ENCODE measurements at regions not wholly inside any gene's neighbourhood (a gene's known extent, or its start where the extent isn't known, plus 50 kb on each side); places are given as distances from the start of the nearest gene placed in this dataset.

- Histone ChIP-seq H3K4me3 (ENCODE audit: low read depth, low read length, poor library complexity, severe bottlenecking) (no peak overlapping the region), H3K27me3 (replicated peaks; ENCODE audit: insufficient read depth, low read depth, low read length, poor library complexity) (no peaks in the 10 kb centered on the region), H3K36me3 (ENCODE audit: insufficient read depth, low read length, poor library complexity, severe bottlenecking) (no peaks in the 10 kb centered on the region), H3K9me3 (ENCODE audit: low read depth, low read length, poor library complexity, severe bottlenecking) (no peaks in the 10 kb centered on the region), H3K4me1 (ENCODE audit: insufficient read depth, low read length, poor library complexity, severe bottlenecking) (no peaks in the 10 kb centered on the region), H3K27ac (ENCODE audit: low read depth, low read length, poor library complexity, severe bottlenecking) (no peak overlapping the region)
- no peak for DNase-seq (ENCODE audit: low spot score)
- no TSS peak for BruUV-seq (replicated peaks)
- CTCF ChIA-PET, result no interaction called here
- POLR2A ChIA-PET (ENCODE audit: low non-redundant PET), result interaction anchor here (0.6 kb wide), 1 partner anchor 272 kb away, joined by 6 read pairs; no protein-coding TSS in a partner anchor
- TF ChIP-seq, protein P1, sequence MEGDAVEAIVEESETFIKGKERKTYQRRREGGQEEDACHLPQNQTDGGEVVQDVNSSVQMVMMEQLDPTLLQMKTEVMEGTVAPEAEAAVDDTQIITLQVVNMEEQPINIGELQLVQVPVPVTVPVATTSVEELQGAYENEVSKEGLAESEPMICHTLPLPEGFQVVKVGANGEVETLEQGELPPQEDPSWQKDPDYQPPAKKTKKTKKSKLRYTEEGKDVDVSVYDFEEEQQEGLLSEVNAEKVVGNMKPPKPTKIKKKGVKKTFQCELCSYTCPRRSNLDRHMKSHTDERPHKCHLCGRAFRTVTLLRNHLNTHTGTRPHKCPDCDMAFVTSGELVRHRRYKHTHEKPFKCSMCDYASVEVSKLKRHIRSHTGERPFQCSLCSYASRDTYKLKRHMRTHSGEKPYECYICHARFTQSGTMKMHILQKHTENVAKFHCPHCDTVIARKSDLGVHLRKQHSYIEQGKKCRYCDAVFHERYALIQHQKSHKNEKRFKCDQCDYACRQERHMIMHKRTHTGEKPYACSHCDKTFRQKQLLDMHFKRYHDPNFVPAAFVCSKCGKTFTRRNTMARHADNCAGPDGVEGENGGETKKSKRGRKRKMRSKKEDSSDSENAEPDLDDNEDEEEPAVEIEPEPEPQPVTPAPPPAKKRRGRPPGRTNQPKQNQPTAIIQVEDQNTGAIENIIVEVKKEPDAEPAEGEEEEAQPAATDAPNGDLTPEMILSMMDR (conservative IDR thresholded peaks at IDR 0.05; ENCODE audit: low read depth, low read length), result no peak
- no peak for TF ChIP-seq EZH2 (IDR thresholded peaks at IDR 0.05; ENCODE audit: borderline replicate concordance, low read depth, low read length, poor library complexity, severe bottlenecking)
- intact Hi-C loops (cut with micrococcal nuclease; ENCODE audit: unreplicated experiment), result no loop called here
Measured at GRCh38 chr2:128505575-128506526, 187.2 kb upstream of the HS6ST1 start.

GRCh38 chr2:128506534-128506933 lies 187.9 kb upstream of the HS6ST1 start:
- Histone ChIP-seq H3K4me3 (ENCODE audit: low read depth, low read length, poor library complexity, severe bottlenecking) (no peak overlapping the region), H3K9me3 (ENCODE audit: low read depth, low read length, poor library complexity, severe bottlenecking) (no peaks in the 10 kb centered on the region), H3K27me3 (replicated peaks; ENCODE audit: insufficient read depth, low read depth, low read length, poor library complexity) (no peaks in the 10 kb centered on the region), H3K4me1 (ENCODE audit: insufficient read depth, low read length, poor library complexity, severe bottlenecking) (no peaks in the 10 kb centered on the region), H3K36me3 (ENCODE audit: insufficient read depth, low read length, poor library complexity, severe bottlenecking) (no peaks in the 10 kb centered on the region), H3K27ac (ENCODE audit: low read depth, low read length, poor library complexity, severe bottlenecking) (no peak overlapping the region)
- no peak for DNase-seq (ENCODE audit: low spot score)
- intact Hi-C loops (cut with micrococcal nuclease; ENCODE audit: unreplicated experiment), result no loop called here
- TF ChIP-seq, protein P1 (conservative IDR thresholded peaks at IDR 0.05; ENCODE audit: low read depth, low read length), result no peak
- no peak for TF ChIP-seq EZH2 (IDR thresholded peaks at IDR 0.05; ENCODE audit: borderline replicate concordance, low read depth, low read length, poor library complexity, severe bottlenecking)
- CTCF ChIA-PET, result no interaction called here
- no TSS peak for BruUV-seq (replicated peaks)
- POLR2A ChIA-PET (ENCODE audit: low non-redundant PET), result no interaction called here

GRCh38 chr2:128510701-128511397 lies 192.2 kb upstream of the HS6ST1 start:
- Histone ChIP-seq H3K27ac (ENCODE audit: low read depth, low read length, poor library complexity, severe bottlenecking) (no peak overlapping the region), H3K9me3 (ENCODE audit: low read depth, low read length, poor library complexity, severe bottlenecking) (no peaks in the 10 kb centered on the region), H3K36me3 (ENCODE audit: insufficient read depth, low read length, poor library complexity, severe bottlenecking) (no peaks in the 10 kb centered on the region), H3K27me3 (replicated peaks; ENCODE audit: insufficient read depth, low read depth, low read length, poor library complexity) (no peaks in the 10 kb centered on the region), H3K4me1 (ENCODE audit: insufficient read depth, low read length, poor library complexity, severe bottlenecking) (no peaks in the 10 kb centered on the region), H3K4me3 (ENCODE audit: low read depth, low read length, poor library complexity, severe bottlenecking) (no peak overlapping the region)
- TF ChIP-seq, protein P1 (conservative IDR thresholded peaks at IDR 0.05; ENCODE audit: low read depth, low read length), result no peak
- TF ChIP-seq EZH2 (IDR thresholded peaks at IDR 0.05; ENCODE audit: borderline replicate concordance, low read depth, low read length, poor library complexity, severe bottlenecking), result no peak
- intact Hi-C loops (cut with micrococcal nuclease; ENCODE audit: unreplicated experiment), result no loop called here
- ChIA-PET CTCF (no interaction called here), POLR2A (ENCODE audit: low non-redundant PET) (no interaction called here)
- BruUV-seq (replicated peaks), result no TSS peak
- DNase-seq (ENCODE audit: low spot score), result no peak

Measured in A673 (cell line).